HTR-8/SVneo (cell line): ENCODE measurements at regions not wholly inside any gene's neighbourhood (a gene's known extent, or its start where the extent isn't known, plus 50 kb on each side); places are given as distances from the start of the nearest gene placed in this dataset.

Experiments
- DNase-seq: peaks from one replicate; pipeline ENCODE4 v3.0.0; 2011; ENCODE audit warnings: low spot score, mixed read lengths; ENCODE audit not compliant: insufficient read length
- FAIRE-seq: peaks from 2 replicates; lab custom pipeline; 2011; peaks lifted over from hg19 to GRCh38; lab: Jason Lieb, UNC

DNA sequence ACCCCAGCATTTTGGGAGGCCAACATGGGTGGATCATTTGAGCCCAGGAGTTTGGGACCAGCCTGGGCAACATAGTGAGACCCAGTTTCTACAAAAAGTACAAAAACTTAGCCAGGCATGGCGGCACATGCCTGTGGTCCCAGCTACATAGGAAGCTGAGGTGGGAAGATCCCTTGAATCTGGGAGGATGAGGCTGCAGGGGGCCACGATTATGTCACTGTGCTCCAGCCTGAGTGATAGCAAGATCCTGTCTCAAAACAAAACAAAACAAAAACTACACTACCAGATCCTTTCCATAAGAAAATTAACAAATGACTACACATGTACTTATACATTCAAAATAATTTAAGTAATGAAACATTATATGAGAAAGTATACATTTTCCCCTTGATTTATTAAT, 116.4 kb upstream of the KLF6 start:
- FAIRE-seq: no peak
- DNase-seq: no peak

GRCh38 chr10:3900391-3900790, 115.4 kb upstream of the KLF6 start:
- FAIRE-seq: no peak
- no peak for DNase-seq

GRCh38 chr10:3898821-3899220, 113.8 kb upstream of the KLF6 start:
- FAIRE-seq (no peak), DNase-seq (no peak)

GRCh38 chr10:3897156-3897555, 112.1 kb upstream of the KLF6 start:
- peak; percentile 59 for DNase-seq
- FAIRE-seq: no peak

GRCh38 chr10:3896161-3896560, 111.2 kb upstream of the KLF6 start:
- DNase-seq: no peak
- FAIRE-seq: no peak

DNA sequence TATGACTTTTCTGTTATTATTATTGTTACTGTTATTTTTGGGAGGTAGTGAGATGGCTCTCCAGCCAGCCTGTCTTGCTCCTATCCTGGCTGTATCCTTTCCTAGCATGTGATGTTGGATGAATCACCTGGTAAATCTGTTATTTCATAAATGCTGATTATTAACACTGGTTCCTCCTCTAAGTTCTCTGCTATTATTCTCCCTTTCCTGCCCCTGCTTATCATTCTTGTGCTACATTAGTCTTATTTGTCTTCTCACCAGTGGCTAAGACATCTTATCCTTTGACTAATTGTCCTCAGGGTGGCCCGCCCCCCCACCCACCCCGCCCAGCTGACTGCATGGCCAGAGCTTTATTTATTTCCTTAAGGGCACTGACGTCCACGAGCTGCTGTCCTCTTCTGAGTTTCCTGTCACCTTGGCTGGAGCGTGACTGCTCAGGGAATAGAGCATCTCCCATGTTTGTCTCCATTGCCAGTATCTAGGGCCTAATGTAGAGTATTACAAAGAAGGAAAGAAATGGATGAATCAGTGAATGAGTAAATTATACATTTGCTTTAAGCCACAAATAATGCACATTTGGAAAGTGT, 110.1 kb upstream of the KLF6 start:
- FAIRE-seq: no peak
- DNase-seq: peak; percentile 29

DNA sequence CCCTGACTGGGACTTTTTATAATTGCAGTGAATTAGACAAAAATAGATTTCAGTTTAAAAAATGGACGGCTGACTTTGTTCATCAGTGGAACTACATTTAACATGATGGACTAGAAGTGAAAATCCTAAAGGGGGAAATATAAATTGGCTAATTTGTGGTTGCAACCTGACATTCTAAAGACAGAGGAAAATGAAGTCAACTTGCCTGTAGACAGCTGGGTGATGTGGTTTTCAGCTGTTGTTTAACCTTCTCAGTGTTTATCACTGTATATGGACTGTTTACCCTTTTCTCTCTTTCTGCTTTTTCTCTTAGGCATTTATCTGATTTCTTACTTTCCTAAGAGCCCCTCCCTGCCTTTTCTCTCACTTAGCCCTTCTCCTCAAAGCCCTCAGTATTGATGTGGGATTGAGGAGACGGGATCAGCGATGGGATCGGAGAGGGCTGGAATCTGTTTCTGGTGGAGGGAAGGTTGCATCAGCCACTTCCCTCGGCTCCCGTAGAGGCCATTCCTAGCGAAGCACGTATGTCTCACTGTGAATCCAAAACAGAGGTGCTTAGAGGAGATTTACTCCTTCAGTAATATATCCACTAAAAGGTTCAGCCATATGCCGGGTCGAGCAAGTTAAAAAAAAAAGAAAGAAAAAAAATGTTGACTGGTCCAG, 109.0 kb upstream of the KLF6 start:
- FAIRE-seq: no peak
- no peak for DNase-seq

DNA sequence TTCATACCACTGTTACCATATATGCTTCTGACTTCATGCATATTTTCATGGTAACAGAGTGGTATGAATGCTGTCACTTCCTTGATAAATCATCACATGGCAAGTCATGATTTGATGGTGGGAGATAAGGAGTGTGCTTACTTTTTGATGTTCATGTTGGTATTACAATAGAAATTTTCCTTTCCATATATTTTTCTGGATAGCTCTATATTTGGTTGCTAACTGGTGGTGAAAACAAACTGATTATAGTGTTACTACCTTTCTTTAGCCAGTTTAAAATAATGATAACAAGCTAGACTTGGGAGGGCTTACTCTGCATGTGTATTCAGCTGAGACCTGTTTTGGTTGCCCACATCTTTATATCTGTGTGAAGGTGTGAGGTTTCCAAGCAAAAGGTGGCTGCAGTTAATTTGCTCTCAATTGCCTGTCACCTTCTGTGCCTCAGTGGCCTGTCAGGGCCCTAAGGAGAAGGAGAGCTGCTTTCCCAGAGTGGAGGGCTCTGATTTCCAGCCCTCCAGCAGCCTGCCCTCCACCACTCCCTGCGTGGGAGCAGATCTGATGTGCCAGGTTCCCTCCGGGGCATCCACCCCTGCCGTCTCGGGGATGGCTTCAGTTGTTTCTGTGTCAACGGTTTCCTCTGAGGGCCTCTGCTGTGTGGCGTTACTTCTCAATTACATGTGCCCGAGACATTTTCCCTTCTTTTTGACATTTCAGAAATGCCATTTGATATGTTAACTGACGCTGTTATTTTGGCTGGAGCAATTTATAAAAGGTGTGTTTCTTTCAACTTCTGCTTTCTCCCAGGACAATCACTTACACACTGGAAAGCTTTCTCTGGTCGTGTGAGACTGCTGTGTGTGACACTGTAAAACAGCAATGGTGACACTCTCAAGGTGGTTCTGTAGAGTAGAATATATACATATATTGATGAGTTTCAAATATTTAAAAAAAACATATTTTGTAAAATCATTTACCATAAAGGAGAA, 107.7 kb upstream of the KLF6 start:
- FAIRE-seq (no peak), DNase-seq (no peak)

DNA sequence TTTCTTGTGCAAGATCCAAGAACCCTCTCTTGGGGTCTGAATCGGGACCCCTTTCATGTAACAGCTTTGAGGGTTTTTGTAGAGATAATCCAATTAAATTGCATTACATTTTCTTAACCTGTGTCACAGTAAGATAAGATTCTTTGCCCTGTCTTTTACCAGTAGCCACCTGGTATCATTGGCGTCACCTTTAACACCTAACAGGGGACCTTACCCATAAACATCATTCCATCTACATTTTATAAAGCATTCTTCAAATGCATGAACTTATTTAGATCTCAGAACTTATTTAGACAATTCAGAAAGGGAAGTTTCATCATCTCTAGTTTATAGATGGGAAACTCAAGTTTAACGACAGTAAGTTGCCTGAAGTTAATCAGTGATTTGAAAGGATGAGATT, 106.4 kb upstream of the KLF6 start:
- DNase-seq (no peak), FAIRE-seq (no peak)

DNA sequence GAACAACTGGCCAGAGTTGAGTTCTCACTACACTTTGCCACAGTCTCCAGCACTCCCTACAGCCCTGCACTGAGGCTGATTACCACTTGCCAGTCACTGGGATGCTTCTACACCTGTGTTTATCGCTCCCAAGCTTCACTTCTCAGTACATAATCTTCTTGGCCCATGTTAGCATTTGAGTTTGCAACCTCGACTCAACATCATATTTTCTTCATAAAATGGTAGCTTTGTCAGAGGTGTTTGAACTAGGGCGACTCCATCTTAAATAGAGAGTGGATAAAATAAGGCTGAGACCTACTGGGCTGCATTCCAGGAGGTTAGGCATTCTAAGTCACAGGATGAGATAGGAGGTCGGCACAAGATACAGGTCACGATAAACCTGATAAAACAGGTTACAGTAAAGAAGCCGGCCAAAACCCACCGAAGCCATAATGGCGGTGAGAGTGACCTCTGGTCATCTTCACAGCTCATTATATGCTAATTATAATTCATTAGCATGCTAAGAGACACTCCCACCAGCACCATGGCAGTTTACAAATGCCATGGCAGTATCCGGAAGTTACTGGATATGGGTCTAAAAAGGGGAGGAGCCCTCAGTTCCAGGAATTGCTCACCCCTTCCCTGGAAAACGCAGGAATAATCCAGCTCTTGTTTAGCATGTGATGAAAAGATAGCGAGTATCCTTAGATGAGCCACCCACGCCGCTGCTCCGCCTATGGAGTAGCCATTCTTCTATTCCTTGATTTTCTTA, 105.8 kb upstream of the KLF6 start:
- FAIRE-seq: no peak
- no peak for DNase-seq

- peak; percentile 34 for DNase-seq
Observed at GRCh38 chr10:3889961-3890522, 105.0 kb upstream of the KLF6 start.

GRCh38 chr10:3887885-3888476, 103.0 kb upstream of the KLF6 start:
- FAIRE-seq: no peak
- DNase-seq: no peak

More at GRCh38 chr10:3889961-3890522, 105.0 kb upstream of the KLF6 start:
- FAIRE-seq: no peak

GRCh38 chr10:3887404-3887803, 102.4 kb upstream of the KLF6 start:
- no peak for DNase-seq
- FAIRE-seq: no peak

DNA sequence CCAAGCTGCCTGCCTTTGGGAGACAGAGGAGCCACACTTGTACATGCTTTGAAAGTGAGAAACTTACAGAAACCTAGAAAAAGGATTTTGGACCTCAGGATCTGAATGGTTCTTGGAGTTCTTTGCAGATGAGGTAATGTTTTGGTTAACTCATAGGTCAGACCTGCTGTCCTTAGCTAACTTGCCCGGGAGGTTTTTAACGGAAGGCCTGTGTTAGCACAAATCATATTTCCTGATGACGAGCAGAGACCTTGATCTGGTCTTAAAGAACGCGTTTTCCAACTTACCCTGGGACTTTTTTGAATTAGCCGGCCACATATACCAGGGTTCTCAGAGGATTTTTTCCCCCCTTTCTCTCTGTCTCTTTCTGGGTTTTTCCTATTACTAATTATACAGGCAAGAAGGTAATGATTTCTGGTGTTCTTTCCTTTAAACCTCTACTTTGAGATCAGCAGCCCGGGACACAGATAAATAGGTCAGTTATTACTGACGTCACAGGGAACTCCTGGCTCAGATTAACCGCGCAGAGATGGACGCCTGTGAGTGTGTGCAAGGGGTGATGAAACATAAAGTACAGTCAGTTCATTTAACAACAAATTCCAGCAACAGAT, 101.7 kb upstream of the KLF6 start:
- DNase-seq: peak; percentile 53
- no peak for FAIRE-seq

DNA sequence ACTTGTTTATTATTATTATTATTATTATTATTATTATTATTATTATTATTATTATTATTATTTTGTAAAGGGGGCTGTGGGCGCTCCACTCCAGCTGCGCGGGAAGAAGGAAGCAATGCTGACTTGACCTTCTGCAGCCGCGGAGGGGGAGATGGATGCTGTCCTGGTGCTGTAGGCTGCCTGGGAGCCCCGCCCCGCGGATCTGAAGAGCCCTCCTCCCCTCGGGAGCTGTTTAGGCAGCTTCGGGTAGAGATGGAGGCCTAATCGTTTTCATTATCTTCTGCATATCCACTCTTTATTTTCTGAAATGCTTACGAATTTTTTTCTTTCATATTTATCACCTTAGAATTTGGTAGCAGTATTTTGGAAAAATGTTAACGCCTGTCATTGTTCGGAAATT, 101.2 kb upstream of the KLF6 start:
- no peak for FAIRE-seq
- DNase-seq: peak; percentile 51

DNA sequence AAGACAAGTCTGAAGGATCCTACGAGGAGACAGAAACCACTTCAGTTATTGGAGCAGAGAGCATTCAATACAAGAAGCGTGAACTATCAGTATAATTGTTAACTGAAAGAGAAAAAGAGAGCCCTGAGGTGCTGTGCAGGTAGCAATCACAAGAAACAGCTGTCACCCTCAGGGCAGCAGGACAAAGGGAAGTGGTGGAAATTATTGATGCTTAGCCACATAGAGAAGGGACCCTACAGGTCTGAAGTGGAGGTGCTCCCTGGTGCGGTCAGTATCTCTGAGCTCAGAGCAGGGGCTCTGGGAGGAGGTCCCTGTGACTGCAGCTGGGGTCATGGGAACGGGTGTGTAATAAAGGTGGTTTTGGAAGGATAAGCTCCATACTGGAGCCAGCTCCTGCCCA, 97.8 kb upstream of the KLF6 start:
- DNase-seq (no peak), FAIRE-seq (no peak)

DNA sequence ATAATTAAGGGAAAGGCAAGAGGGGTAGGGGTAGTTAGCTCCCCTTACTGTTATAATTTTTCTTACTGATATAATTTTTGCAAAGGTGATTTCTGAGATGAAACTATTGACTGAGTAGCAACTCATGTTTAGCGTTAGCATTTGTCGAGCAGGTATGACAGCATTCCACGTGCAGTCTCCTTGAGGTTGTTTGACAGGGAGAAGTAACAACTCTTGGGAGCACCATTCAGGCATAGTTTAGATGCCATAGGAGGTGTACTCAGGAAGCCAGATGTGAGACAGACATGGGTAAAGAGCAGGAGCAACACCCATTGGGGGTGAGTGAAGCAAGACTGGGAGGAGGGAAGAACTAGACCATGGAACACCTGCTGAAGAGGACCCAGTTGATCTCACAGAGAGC, 96.6 kb upstream of the KLF6 start:
- DNase-seq: no peak
- no peak for FAIRE-seq

- no peak for DNase-seq
- no peak for FAIRE-seq
Observed at GRCh38 chr10:3879073-3879472, 94.1 kb upstream of the KLF6 start.
